IMR-90 (cell line): ENCODE measurements at regions not wholly inside any gene's neighbourhood (a gene's known extent, or its start where the extent isn't known, plus 50 kb on each side); places are given as distances from the start of the nearest gene placed in this dataset.

ENCODE experiments used
- ATAC-seq: fragments of 200-7000 bp; cut with Tn5 transposase; 2 replicates; pipeline ENCODE4 v1.9.1; 2020; ENCODE audit warnings: low read depth, mild to moderate bottlenecking, moderate library complexity
- BruUV-seq: library from RNA; stranded (reverse); fragments of 400-500 nt; replicated peaks from 2 replicates; lab custom pipeline; 2021; lab: Mats Ljungman, UMichigan
- CTCF ChIA-PET: fragments of 300-600 bp; formaldehyde crosslinking; extraction: SDS; loops from one replicate; lab custom pipeline; 2021; ENCODE audit warnings: antibody characterized with exemption; lab: Yijun Ruan, JAX
- POLR2A ChIA-PET: fragments of 300-600 bp; sonication (Branson Sonifier 250); formaldehyde crosslinking; loops from one replicate; lab custom pipeline; 2022; ENCODE audit warnings: antibody characterized with exemption; ENCODE audit not compliant: unreplicated experiment; lab: Charles Lee
- DNase-seq: peaks from one replicate; pipeline ENCODE4 v3.0.0; 2013
- H2AFZ ChIP-seq: replicated peaks from 2 replicates; pipeline ENCODE3; 2013; ENCODE audit warnings: low read length, mild to moderate bottlenecking; ENCODE audit not compliant: poor library complexity
- H2AK5ac ChIP-seq: 2 replicates; pipeline ENCODE4 v1.6.1; 2013; ENCODE audit warnings: low read depth, low read length, inconsistent platforms
- H2AK9ac ChIP-seq: replicated peaks from 2 replicates; pipeline ENCODE3; 2013; ENCODE audit warnings: mild to moderate bottlenecking, low read depth, low read length, moderate library complexity; ENCODE audit not compliant: poor library complexity
- H2BK120ac ChIP-seq: 2 replicates; pipeline ENCODE4 v1.6.1; 2013; ENCODE audit warnings: low read depth, low read length, inconsistent platforms
- H2BK15ac ChIP-seq: 3 replicates; pipeline ENCODE4 v1.6.1; 2013; ENCODE audit warnings: low read depth, low read length, inconsistent platforms
- H2BK20ac ChIP-seq: 2 replicates; pipeline ENCODE4 v1.6.1; 2013; ENCODE audit warnings: low read depth, mild to moderate bottlenecking, inconsistent platforms, low read length, moderate library complexity
- H2BK5ac ChIP-seq: 2 replicates; pipeline ENCODE4 v1.6.1; 2013; ENCODE audit warnings: mild to moderate bottlenecking, low read depth, low read length, inconsistent platforms; ENCODE audit not compliant: poor library complexity, severe bottlenecking
- H3K14ac ChIP-seq: replicated peaks from 2 replicates; pipeline ENCODE4 v1.6.1; 2013; ENCODE audit warnings: low read depth, low read length, inconsistent platforms
- H3K18ac ChIP-seq: 2 replicates; pipeline ENCODE4 v1.6.1; 2013; ENCODE audit warnings: low read depth, low read length, control low read depth
- H3K23ac ChIP-seq: 2 replicates; pipeline ENCODE4 v1.6.1; 2013; ENCODE audit warnings: low read depth, low read length, inconsistent platforms
- H3K27ac ChIP-seq: 2 replicates; pipeline ENCODE4 v1.5.1; 2013; ENCODE audit warnings: mild to moderate bottlenecking, control low read depth, low read length; ENCODE audit not compliant: insufficient read depth
- H3K27me3 ChIP-seq: 2 replicates; pipeline ENCODE4 v1.6.1; 2013; ENCODE audit warnings: low read length; ENCODE audit not compliant: control insufficient read depth, insufficient read depth
- H3K36me3 ChIP-seq: 2 replicates; pipeline ENCODE4 v1.6.1; 2013; ENCODE audit warnings: low read length, mixed read lengths; ENCODE audit not compliant: control insufficient read depth, insufficient read depth
- H3K4ac ChIP-seq: 2 replicates; pipeline ENCODE4 v1.6.1; 2013; ENCODE audit warnings: low read depth, low read length, inconsistent platforms
- H3K4me1 ChIP-seq: 2 replicates; pipeline ENCODE4 v1.6.1; 2013; ENCODE audit warnings: low read length, mixed read lengths; ENCODE audit not compliant: control insufficient read depth, insufficient read depth
- H3K4me2 ChIP-seq: 2 replicates; pipeline ENCODE4 v1.6.1; 2013; ENCODE audit warnings: low read depth, mild to moderate bottlenecking, control low read depth, low read length, moderate library complexity
- H3K4me3 ChIP-seq: 2 replicates; pipeline ENCODE4 v1.5.1; 2013; ENCODE audit warnings: low read depth, mild to moderate bottlenecking, control low read depth, low read length, moderate library complexity; ENCODE audit not compliant: insufficient read depth
- H3K56ac ChIP-seq: 2 replicates; pipeline ENCODE4 v1.6.1; 2013; ENCODE audit warnings: low read length, inconsistent platforms; ENCODE audit not compliant: insufficient read depth; ENCODE audit errors: extremely low read depth
- H3K79me1 ChIP-seq, 2 experiments: 2 replicates each; pipeline ENCODE4 v1.6.1; 2013; ENCODE audit warnings: low read length in 2 of 2, inconsistent platforms in 1 of 2, low read depth in 1 of 2
- H3K9ac ChIP-seq: 2 replicates; pipeline ENCODE4 v1.6.1; 2013; ENCODE audit warnings: low read depth, low read length, control low read depth
- H3K9me1 ChIP-seq: 2 replicates; pipeline ENCODE4 v1.6.1; 2013; ENCODE audit warnings: low read length, inconsistent platforms; ENCODE audit not compliant: insufficient read depth
- H3K9me3 ChIP-seq: 2 replicates; pipeline ENCODE4 v1.6.1; 2013; ENCODE audit warnings: low read length; ENCODE audit not compliant: control insufficient read depth, insufficient read depth
- H4K20me1 ChIP-seq: 2 replicates; pipeline ENCODE4 v1.6.1; 2013; ENCODE audit warnings: low read length, inconsistent platforms; ENCODE audit not compliant: insufficient read depth
- H4K5ac ChIP-seq: 2 replicates; pipeline ENCODE4 v1.6.1; 2013; ENCODE audit warnings: mild to moderate bottlenecking, low read depth, low read length, control low read depth
- H4K8ac ChIP-seq, 2 experiments: 2 replicates each; pipeline ENCODE4 v1.6.1; 2013; ENCODE audit warnings: low read depth in 2 of 2, low read length in 2 of 2, control low read depth in 1 of 2, inconsistent platforms in 1 of 2
- H4K91ac ChIP-seq: 2 replicates; pipeline ENCODE4 v1.6.1; 2013; ENCODE audit warnings: low read depth, low read length, inconsistent platforms; ENCODE audit not compliant: insufficient read depth
- BHLHE40 ChIP-seq: fragments of 150-350 bp; IDR thresholded peaks from 2 replicates; pipeline ENCODE4 v1.6.1; 2016; ENCODE audit warnings: mild to moderate bottlenecking, low read depth, low read length
- MAZ ChIP-seq: IDR thresholded peaks from 2 replicates; pipeline ENCODE4 v1.6.1; 2012; ENCODE audit warnings: low read depth, mild to moderate bottlenecking, low read length, improper control_type of control experiment, moderate library complexity, borderline replicate concordance
- RCOR1 ChIP-seq: IDR thresholded peaks from 2 replicates; pipeline ENCODE4 v1.6.1; 2012; ENCODE audit warnings: mild to moderate bottlenecking, low read length, improper control_type of control experiment; ENCODE audit not compliant: insufficient replicate concordance
- RFX5 ChIP-seq: IDR thresholded peaks from 2 replicates; pipeline ENCODE4 v1.8.0; 2012; ENCODE audit warnings: low read depth, mild to moderate bottlenecking, low read length, moderate library complexity
- SMC3 ChIP-seq: fragments of 150-350 bp; IDR thresholded peaks from 2 replicates; pipeline ENCODE4 v1.6.1; 2016; ENCODE audit warnings: low read depth, mild to moderate bottlenecking, antibody characterized with exemption, low read length, moderate library complexity
- WGBS, 2 experiments: methylation state at CpG; one replicate each; pipeline versions ENCODE4 v1.1.5 to v1.1.7; 2013; ENCODE audit warnings: missing lambda C conversion rate in 2 of 2; ENCODE audit not compliant: insufficient read length in 1 of 2; ENCODE audit errors: extremely low coverage in 2 of 2; 5-methylcytosine and 5-hydroxymethylcytosine counted together
- dilution Hi-C: fragments of 300-500 bp; cut with HindIII; formaldehyde crosslinking; loops from one replicate; pipeline ENCODE4 v1.14.3; 2018; ENCODE audit warnings: low sequenced_read_pairs; ENCODE audit not compliant: unreplicated experiment
- in situ Hi-C: fragments of 300-500 bp; cut with MboI; formaldehyde crosslinking; loops from 3 replicates; pipeline ENCODE4 v1.14.3; 2019; ENCODE audit warnings: low sequenced_read_pairs, inconsistent platforms, mixed read lengths
- intact Hi-C: fragments of 100-400 bp; cut with micrococcal nuclease; formaldehyde crosslinking; loops from 2 replicates; pipeline ENCODE4 v1.10.0; 2022

- intact Hi-C loops: no loop called here
- POLR2A ChIA-PET: no interaction called here
- H3K27ac ChIP-seq: no peak overlapping the region
- no peaks in the 10 kb centered on the region for H4K20me1 ChIP-seq
- no peaks in the 10 kb centered on the region for H3K9me3 ChIP-seq
- dilution Hi-C loops: no loop called here
- in situ Hi-C loops: no loop called here
- DNase-seq (no peak), ATAC-seq (no peak)
- no peak overlapping the region for H2AFZ ChIP-seq
- no peak overlapping the region for H3K56ac ChIP-seq
- no peak overlapping the region for H4K5ac ChIP-seq
- no peak overlapping the region for H3K14ac ChIP-seq
- no peaks in the 10 kb centered on the region for H3K27me3 ChIP-seq
- H2AK9ac ChIP-seq: no peak overlapping the region
- no peak overlapping the region for H2BK5ac ChIP-seq
- H2BK15ac ChIP-seq: no peak overlapping the region
- no peak overlapping the region for H2BK120ac ChIP-seq
- BruUV-seq: no TSS peak
- no peak overlapping the region for H4K91ac ChIP-seq
- no peaks in the 10 kb centered on the region for H3K36me3 ChIP-seq
- H2BK20ac ChIP-seq: no peak overlapping the region
- H3K79me1 ChIP-seq: no peaks in the 10 kb centered on the region
- H4K8ac ChIP-seq: no peak overlapping the region
- peaks cover 16% of the 10 kb centered on the region for H3K4me1 ChIP-seq
- no peak overlapping the region for H3K4me3 ChIP-seq
- CTCF ChIA-PET: no interaction called here
- H3K4me2 ChIP-seq: no peak overlapping the region
- no CpG with 5 or more reads among the region's 2 CpGs for WGBS, 2 experiments
- H2AK5ac ChIP-seq: no peak overlapping the region
- no peak for TF ChIP-seq SMC3
- TF ChIP-seq RCOR1: no peak
- no peak for TF ChIP-seq MAZ
- no peak for TF ChIP-seq BHLHE40
- no peak for TF ChIP-seq RFX5
- no peak overlapping the region for H3K18ac ChIP-seq
- H3K9ac ChIP-seq: no peak overlapping the region
- no peak overlapping the region for H3K4ac ChIP-seq
- H3K9me1 ChIP-seq: peaks cover 9% of the 10 kb centered on the region; the same call in 1 of the 2 replicates
- no peak overlapping the region for H3K23ac ChIP-seq
These were observed 106.7 kb upstream of the GNG12 start for GRCh38 chr1:67939942-67940341.
